HAP-1 (cell line): ENCODE measurements at regions not wholly inside any gene's neighbourhood (a gene's known extent, or its start where the extent isn't known, plus 50 kb on each side); places are given as distances from the start of the nearest gene placed in this dataset.

Experiments
- DNase-seq, 2 experiments: peaks; one replicate each; pipeline ENCODE4 v3.0.0-alpha.2; 2016 to 2020; ENCODE audit warnings: low spot score in 2 of 2
- H3K27me3 ChIP-seq: fragments of 250-450 bp; sonication (Bioruptor Pico); 2 replicates; pipeline ENCODE4 v1.5.1; 2020; ENCODE audit warnings: low read depth, mild to moderate bottlenecking, moderate library complexity
- H3K36me3 ChIP-seq: fragments of 250-450 bp; sonication (Bioruptor Pico); replicated peaks from 2 replicates; pipeline ENCODE4 v1.5.1; 2020; ENCODE audit warnings: mild to moderate bottlenecking
- H3K4me1 ChIP-seq: fragments of 250-450 bp; sonication (Bioruptor Pico); 2 replicates; pipeline ENCODE4 v1.5.1; 2020; ENCODE audit warnings: mild to moderate bottlenecking
- H3K4me3 ChIP-seq: fragments of 250-450 bp; sonication (Bioruptor Pico); 2 replicates; pipeline ENCODE4 v1.5.1; 2020; ENCODE audit warnings: mild to moderate bottlenecking, moderate library complexity
- H3K9me3 ChIP-seq: fragments of 250-450 bp; sonication (Bioruptor Pico); 2 replicates; pipeline ENCODE4 v1.5.1; 2020; ENCODE audit warnings: mild to moderate bottlenecking, moderate library complexity
- in situ Hi-C: fragments of 300-500 bp; cut with MboI; formaldehyde crosslinking; loops from 3 replicates; pipeline ENCODE4 v1.14.3; 2020; ENCODE audit warnings: low sequenced_read_pairs, inconsistent platforms, mixed read lengths

GRCh38 chr12:111172786-111173185 is 196.1 kb downstream of the PHETA1 start:
- Histone ChIP-seq H3K9me3 (no peaks in the 10 kb centered on the region), H3K36me3 (no peaks in the 10 kb centered on the region), H3K4me1 (peaks cover 11% of the 10 kb centered on the region), H3K27me3 (no peaks in the 10 kb centered on the region; the same call in 1 of the 2 replicates), H3K4me3 (no peak overlapping the region)
- in situ Hi-C loops = no loop called here
- no peak for DNase-seq

GRCh38 chr12:111171832-111172231 is 197.1 kb downstream of the PHETA1 start:
- Histone ChIP-seq H3K27me3 (no peaks in the 10 kb centered on the region; the same call in 1 of the 2 replicates), H3K36me3 (no peaks in the 10 kb centered on the region), H3K4me3 (no peak overlapping the region), H3K4me1 (peaks cover 11% of the 10 kb centered on the region), H3K9me3 (no peaks in the 10 kb centered on the region)
- no peak for DNase-seq
- in situ Hi-C loops = no loop called here

GRCh38 chr12:111171345-111171744 is 197.6 kb downstream of the PHETA1 start:
- no peak overlapping the region for H3K4me3 ChIP-seq
- no peak for DNase-seq
- H3K36me3 ChIP-seq = no peaks in the 10 kb centered on the region
- H3K9me3 ChIP-seq = no peaks in the 10 kb centered on the region
- peaks cover 11% of the 10 kb centered on the region for H3K4me1 ChIP-seq
- in situ Hi-C loops = no loop called here
- no peaks in the 10 kb centered on the region; the same call in 1 of the 2 replicates for H3K27me3 ChIP-seq

- Histone ChIP-seq H3K36me3 (no peaks in the 10 kb centered on the region), H3K4me1 (peaks cover 9% of the 10 kb centered on the region), H3K27me3 (no peaks in the 10 kb centered on the region; the same call in 1 of the 2 replicates), H3K9me3 (no peaks in the 10 kb centered on the region), H3K4me3 (no peak overlapping the region)
- DNase-seq = no peak
- in situ Hi-C loops = no loop called here
Observed at GRCh38 chr12:111170543-111170942, 198.4 kb downstream of the PHETA1 start.

GRCh38 chr12:111169456-111169855 is 199.4 kb downstream of the PHETA1 start:
- H3K36me3 ChIP-seq = no peaks in the 10 kb centered on the region
- no peaks in the 10 kb centered on the region for H3K4me1 ChIP-seq
- no peak for DNase-seq
- in situ Hi-C loops = no loop called here
- H3K4me3 ChIP-seq = no peak overlapping the region
- H3K9me3 ChIP-seq = no peaks in the 10 kb centered on the region
- no peaks in the 10 kb centered on the region; the same call in 1 of the 2 replicates for H3K27me3 ChIP-seq

- Histone ChIP-seq H3K4me3 (no peak overlapping the region), H3K4me1 (no peaks in the 10 kb centered on the region), H3K27me3 (no peaks in the 10 kb centered on the region; the same call in 1 of the 2 replicates), H3K9me3 (no peaks in the 10 kb centered on the region), H3K36me3 (no peaks in the 10 kb centered on the region)
- in situ Hi-C loops = no loop called here
- DNase-seq = no peak
Observed at GRCh38 chr12:111169032-111169431, 199.9 kb downstream of the PHETA1 start.

GRCh38 chr12:111168009-111168900 is 200.6 kb downstream of the PHETA1 start:
- Histone ChIP-seq H3K9me3 (no peaks in the 10 kb centered on the region), H3K36me3 (no peaks in the 10 kb centered on the region), H3K4me1 (no peaks in the 10 kb centered on the region), H3K27me3 (no peaks in the 10 kb centered on the region; the same call in 1 of the 2 replicates), H3K4me3 (no peak overlapping the region)
- no peak for DNase-seq
- in situ Hi-C loops = no loop called here

- Histone ChIP-seq H3K9me3 (no peaks in the 10 kb centered on the region), H3K4me1 (no peaks in the 10 kb centered on the region), H3K36me3 (no peaks in the 10 kb centered on the region), H3K4me3 (no peak overlapping the region), H3K27me3 (no peaks in the 10 kb centered on the region; the same call in 1 of the 2 replicates)
- in situ Hi-C loops = no loop called here
- DNase-seq = no peak
Observed at GRCh38 chr12:111166779-111167540, 201.9 kb downstream of the PHETA1 start.

- in situ Hi-C loops = no loop called here
- Histone ChIP-seq H3K4me3 (no peak overlapping the region), H3K9me3 (no peaks in the 10 kb centered on the region), H3K36me3 (no peaks in the 10 kb centered on the region), H3K27me3 (no peaks in the 10 kb centered on the region), H3K4me1 (no peaks in the 10 kb centered on the region)
- no peak for DNase-seq
Observed at GRCh38 chr12:111164833-111165525, 203.9 kb downstream of the PHETA1 start.

- H3K4me1 ChIP-seq = no peaks in the 10 kb centered on the region
- in situ Hi-C loops = no loop called here
- no peaks in the 10 kb centered on the region for H3K9me3 ChIP-seq
- no peak for DNase-seq
- H3K36me3 ChIP-seq = no peaks in the 10 kb centered on the region
- no peaks in the 10 kb centered on the region for H3K27me3 ChIP-seq
- no peak overlapping the region for H3K4me3 ChIP-seq
Observed at GRCh38 chr12:111163422-111163821, 205.5 kb downstream of the PHETA1 start.

GRCh38 chr12:111161898-111162297 is 207.0 kb downstream of the PHETA1 start:
- Histone ChIP-seq H3K27me3 (no peaks in the 10 kb centered on the region), H3K4me1 (no peaks in the 10 kb centered on the region), H3K36me3 (no peaks in the 10 kb centered on the region), H3K9me3 (no peaks in the 10 kb centered on the region), H3K4me3 (no peak overlapping the region)
- no peak for DNase-seq
- in situ Hi-C loops = no loop called here

GRCh38 chr12:111160350-111161241 is 208.3 kb downstream of the PHETA1 start:
- in situ Hi-C loops = no loop called here
- Histone ChIP-seq H3K4me3 (no peak overlapping the region), H3K27me3 (no peaks in the 10 kb centered on the region), H3K4me1 (no peaks in the 10 kb centered on the region), H3K36me3 (no peaks in the 10 kb centered on the region), H3K9me3 (no peaks in the 10 kb centered on the region)
- DNase-seq = no peak

- no peak overlapping the region for H3K4me3 ChIP-seq
- H3K4me1 ChIP-seq = no peaks in the 10 kb centered on the region
- no peak for DNase-seq
- no peaks in the 10 kb centered on the region for H3K36me3 ChIP-seq
- H3K9me3 ChIP-seq = no peaks in the 10 kb centered on the region
- no peaks in the 10 kb centered on the region for H3K27me3 ChIP-seq
- in situ Hi-C loops = no loop called here
Observed at GRCh38 chr12:111158992-111159391, 209.9 kb downstream of the PHETA1 start.
